Panc1 (cell line): ENCODE measurements at regions not wholly inside any gene's neighbourhood (a gene's known extent, or its start where the extent isn't known, plus 50 kb on each side); places are given as distances from the start of the nearest gene placed in this dataset.

Experiments used
- POLR2AphosphoS5 ChIP-seq: IDR thresholded peaks from 2 replicates; pipeline ENCODE4 v1.6.1; 2012; ENCODE audit warnings: mild to moderate bottlenecking, low read depth, low read length, moderate library complexity
- SIN3A ChIP-seq: IDR thresholded peaks from 2 replicates; pipeline ENCODE4 v1.6.1; 2012; ENCODE audit warnings: low read depth, mild to moderate bottlenecking, low read length, moderate library complexity, borderline replicate concordance; ENCODE audit not compliant: insufficient read depth
- TCF7L2 ChIP-seq: IDR thresholded peaks from 2 replicates; pipeline ENCODE4 v1.6.1; 2011; ENCODE audit warnings: mild to moderate bottlenecking, low read depth, low read length, inconsistent platforms
- TF ChIP-seq, protein P1 (sequence below): fragments of 450-650 bp; IDR thresholded peaks from 2 replicates; pipeline ENCODE4 v1.5.1; 2017; ENCODE audit warnings: mild to moderate bottlenecking
- TF ChIP-seq, protein P2 (sequence below), 2 experiments: IDR thresholded peaks; 2 replicates each; pipeline ENCODE4 v1.6.1; 2011 to 2012; ENCODE audit warnings: low read depth in 2 of 2, control low read depth in 1 of 2, low read length in 1 of 2, mild to moderate bottlenecking in 1 of 2, moderate library complexity in 1 of 2; ENCODE audit not compliant: insufficient read depth in 1 of 2

DNA sequence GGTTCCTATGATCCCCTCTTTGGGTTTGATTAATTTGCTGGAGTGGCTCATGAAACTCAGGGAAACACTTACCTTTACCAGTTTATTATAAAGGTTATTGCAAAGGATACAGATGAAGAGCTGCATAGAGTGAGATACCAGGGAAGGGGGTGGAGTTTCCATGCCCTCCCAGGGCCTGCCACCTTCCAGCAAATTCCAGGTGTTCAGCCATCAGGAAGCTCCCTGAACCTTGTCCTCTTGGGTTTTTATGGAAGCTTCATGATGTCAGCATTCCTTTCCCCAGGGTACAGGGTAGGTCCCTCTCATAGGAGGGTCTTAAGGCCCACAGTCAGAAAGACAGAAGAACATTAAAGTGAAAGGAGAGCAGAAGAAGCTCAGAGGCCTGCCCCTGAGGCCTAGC lies 123.9 kb upstream of the DCC start:
- TF ChIP-seq, protein P1, sequence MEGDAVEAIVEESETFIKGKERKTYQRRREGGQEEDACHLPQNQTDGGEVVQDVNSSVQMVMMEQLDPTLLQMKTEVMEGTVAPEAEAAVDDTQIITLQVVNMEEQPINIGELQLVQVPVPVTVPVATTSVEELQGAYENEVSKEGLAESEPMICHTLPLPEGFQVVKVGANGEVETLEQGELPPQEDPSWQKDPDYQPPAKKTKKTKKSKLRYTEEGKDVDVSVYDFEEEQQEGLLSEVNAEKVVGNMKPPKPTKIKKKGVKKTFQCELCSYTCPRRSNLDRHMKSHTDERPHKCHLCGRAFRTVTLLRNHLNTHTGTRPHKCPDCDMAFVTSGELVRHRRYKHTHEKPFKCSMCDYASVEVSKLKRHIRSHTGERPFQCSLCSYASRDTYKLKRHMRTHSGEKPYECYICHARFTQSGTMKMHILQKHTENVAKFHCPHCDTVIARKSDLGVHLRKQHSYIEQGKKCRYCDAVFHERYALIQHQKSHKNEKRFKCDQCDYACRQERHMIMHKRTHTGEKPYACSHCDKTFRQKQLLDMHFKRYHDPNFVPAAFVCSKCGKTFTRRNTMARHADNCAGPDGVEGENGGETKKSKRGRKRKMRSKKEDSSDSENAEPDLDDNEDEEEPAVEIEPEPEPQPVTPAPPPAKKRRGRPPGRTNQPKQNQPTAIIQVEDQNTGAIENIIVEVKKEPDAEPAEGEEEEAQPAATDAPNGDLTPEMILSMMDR: no peak
- TF ChIP-seq, protein P2, sequence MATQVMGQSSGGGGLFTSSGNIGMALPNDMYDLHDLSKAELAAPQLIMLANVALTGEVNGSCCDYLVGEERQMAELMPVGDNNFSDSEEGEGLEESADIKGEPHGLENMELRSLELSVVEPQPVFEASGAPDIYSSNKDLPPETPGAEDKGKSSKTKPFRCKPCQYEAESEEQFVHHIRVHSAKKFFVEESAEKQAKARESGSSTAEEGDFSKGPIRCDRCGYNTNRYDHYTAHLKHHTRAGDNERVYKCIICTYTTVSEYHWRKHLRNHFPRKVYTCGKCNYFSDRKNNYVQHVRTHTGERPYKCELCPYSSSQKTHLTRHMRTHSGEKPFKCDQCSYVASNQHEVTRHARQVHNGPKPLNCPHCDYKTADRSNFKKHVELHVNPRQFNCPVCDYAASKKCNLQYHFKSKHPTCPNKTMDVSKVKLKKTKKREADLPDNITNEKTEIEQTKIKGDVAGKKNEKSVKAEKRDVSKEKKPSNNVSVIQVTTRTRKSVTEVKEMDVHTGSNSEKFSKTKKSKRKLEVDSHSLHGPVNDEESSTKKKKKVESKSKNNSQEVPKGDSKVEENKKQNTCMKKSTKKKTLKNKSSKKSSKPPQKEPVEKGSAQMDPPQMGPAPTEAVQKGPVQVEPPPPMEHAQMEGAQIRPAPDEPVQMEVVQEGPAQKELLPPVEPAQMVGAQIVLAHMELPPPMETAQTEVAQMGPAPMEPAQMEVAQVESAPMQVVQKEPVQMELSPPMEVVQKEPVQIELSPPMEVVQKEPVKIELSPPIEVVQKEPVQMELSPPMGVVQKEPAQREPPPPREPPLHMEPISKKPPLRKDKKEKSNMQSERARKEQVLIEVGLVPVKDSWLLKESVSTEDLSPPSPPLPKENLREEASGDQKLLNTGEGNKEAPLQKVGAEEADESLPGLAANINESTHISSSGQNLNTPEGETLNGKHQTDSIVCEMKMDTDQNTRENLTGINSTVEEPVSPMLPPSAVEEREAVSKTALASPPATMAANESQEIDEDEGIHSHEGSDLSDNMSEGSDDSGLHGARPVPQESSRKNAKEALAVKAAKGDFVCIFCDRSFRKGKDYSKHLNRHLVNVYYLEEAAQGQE (IDR thresholded peaks at IDR 0.05; ENCODE audit: insufficient read depth in 1 of 2, low read depth in 2 of 2, low read length in 1 of 2): no peak
- TF ChIP-seq SIN3A (no peak), POLR2AphosphoS5 (no peak), TCF7L2 (no peak)
